KMS-11 (cell line): ENCODE measurements at regions not wholly inside any gene's neighbourhood (a gene's known extent, or its start where the extent isn't known, plus 50 kb on each side); places are given as distances from the start of the nearest gene placed in this dataset.

Experiments
- H2AFZ ChIP-seq: fragments of 200-600 bp; sonication (generic); 2 replicates; pipeline ENCODE4 v1.6.1; 2016; ENCODE audit warnings: antibody characterized with exemption, mixed run types, low read depth
- H3K27ac ChIP-seq: fragments of 200-600 bp; sonication (generic); 2 replicates; pipeline ENCODE4 v1.6.1; 2016; ENCODE audit warnings: mild to moderate bottlenecking, mixed run types
- H3K27me3 ChIP-seq: fragments of 200-600 bp; sonication (generic); 2 replicates; pipeline ENCODE4 v1.6.1; 2017; ENCODE audit warnings: mild to moderate bottlenecking, low read depth, mixed run types, moderate library complexity; ENCODE audit not compliant: insufficient read depth
- H3K36me3 ChIP-seq: fragments of 200-600 bp; sonication (generic); 2 replicates; pipeline ENCODE4 v1.6.1; 2017; ENCODE audit warnings: mild to moderate bottlenecking, mixed run types; ENCODE audit not compliant: insufficient read depth
- H3K4me1 ChIP-seq: fragments of 200-600 bp; sonication (generic); 2 replicates; pipeline ENCODE4 v1.6.1; 2016; ENCODE audit warnings: mild to moderate bottlenecking, low read depth, mixed run types; ENCODE audit not compliant: poor library complexity, severe bottlenecking
- H3K4me2 ChIP-seq: fragments of 200-600 bp; sonication (generic); 2 replicates; pipeline ENCODE4 v1.7.0; 2016; ENCODE audit warnings: mild to moderate bottlenecking, mixed run types
- H3K4me3 ChIP-seq: fragments of 200-600 bp; sonication (generic); IDR thresholded peaks from 2 replicates; pipeline ENCODE4 v1.6.1; 2017; ENCODE audit warnings: low read depth, low read length, mixed read lengths; ENCODE audit not compliant: insufficient read depth
- H3K79me2 ChIP-seq: fragments of 200-600 bp; sonication (generic); 2 replicates; pipeline ENCODE4 v1.6.1; 2016; ENCODE audit warnings: low read depth, mixed run types; ENCODE audit not compliant: insufficient read depth
- H3K9ac ChIP-seq: fragments of 200-600 bp; sonication (generic); 2 replicates; pipeline ENCODE4 v1.6.1; 2016; ENCODE audit warnings: mild to moderate bottlenecking, mixed run types
- H4K20me1 ChIP-seq: fragments of 200-600 bp; sonication (generic); 2 replicates; pipeline ENCODE4 v1.6.1; 2016; ENCODE audit warnings: mild to moderate bottlenecking, mixed run types; ENCODE audit not compliant: insufficient read depth
- CTCF ChIP-seq: fragments of 200-600 bp; sonication (generic); conservative IDR thresholded peaks from 2 replicates; pipeline ENCODE4 v1.6.1; 2017; ENCODE audit warnings: low read depth, mild to moderate bottlenecking, antibody characterized with exemption, low read length, moderate library complexity, mixed read lengths

- H3K4me2 ChIP-seq = peak overlapping the region; percentile 37; the same call in 1 of the 2 replicates
- TF ChIP-seq CTCF = no peak
Observed at GRCh38 chr10:2761311-2761710, 306.0 kb upstream of the PFKP start.

DNA sequence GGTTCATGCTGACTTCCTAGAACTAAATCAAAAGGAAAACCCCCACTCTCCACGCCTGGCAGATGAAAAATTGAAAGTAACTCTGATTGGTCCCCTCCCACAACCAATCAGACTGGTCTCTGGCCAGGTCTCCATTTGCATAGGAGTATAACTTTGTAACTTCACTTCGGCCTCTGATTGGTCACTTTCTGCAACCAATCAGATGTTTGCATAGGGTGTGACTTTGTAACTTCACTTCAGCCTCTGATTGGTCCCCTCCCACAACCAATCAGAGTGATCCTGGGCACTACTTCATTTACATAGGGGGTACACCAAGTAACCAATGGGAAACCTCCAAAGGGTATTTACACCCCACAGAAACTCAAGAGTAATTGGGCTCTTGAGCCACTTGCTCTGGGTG, 306.6 kb upstream of the PFKP start:
- Histone ChIP-seq H3K27me3 (no peaks in the 10 kb centered on the region), H3K79me2 (no peaks in the 10 kb centered on the region), H3K27ac (no peak overlapping the region), H3K4me2 (no peak overlapping the region), H3K4me1 (peaks cover 23% of the 10 kb centered on the region), H3K4me3 (no peak overlapping the region), H2AFZ (no peak overlapping the region), H3K36me3 (no peaks in the 10 kb centered on the region), H3K9ac (no peak overlapping the region), H4K20me1 (no peaks in the 10 kb centered on the region)
- TF ChIP-seq CTCF = no peak

More at GRCh38 chr10:2761311-2761710, 306.0 kb upstream of the PFKP start:
- Histone ChIP-seq H3K4me1 (peaks cover 23% of the 10 kb centered on the region), H2AFZ (no peak overlapping the region), H3K9ac (no peak overlapping the region), H3K4me3 (no peak overlapping the region), H3K27ac (no peak overlapping the region), H3K79me2 (no peaks in the 10 kb centered on the region), H3K27me3 (no peaks in the 10 kb centered on the region), H3K36me3 (no peaks in the 10 kb centered on the region), H4K20me1 (no peaks in the 10 kb centered on the region)

DNA sequence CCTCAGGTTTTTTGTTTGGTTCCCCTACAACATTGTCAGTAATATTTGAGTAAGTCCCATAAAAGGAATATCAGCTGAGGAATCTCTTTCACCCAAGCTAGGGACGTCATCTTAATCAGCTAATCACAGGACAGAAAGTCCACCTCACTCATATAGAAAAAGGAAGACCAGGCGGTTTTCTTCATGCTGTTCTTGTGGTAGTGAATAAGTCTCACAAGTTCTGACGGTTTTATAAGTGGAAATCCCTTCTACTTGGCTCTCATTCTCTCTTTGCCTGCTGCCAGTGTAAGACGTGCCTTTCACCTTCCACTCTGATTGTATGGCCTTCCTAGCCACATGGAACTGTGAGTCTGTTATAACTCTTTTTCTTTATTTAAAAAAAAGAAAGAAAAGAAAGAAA, 308.1 kb upstream of the PFKP start:
- Histone ChIP-seq H2AFZ (no peak overlapping the region), H3K79me2 (no peaks in the 10 kb centered on the region), H4K20me1 (no peaks in the 10 kb centered on the region), H3K9ac (no peak overlapping the region), H3K36me3 (no peaks in the 10 kb centered on the region), H3K27me3 (no peaks in the 10 kb centered on the region), H3K27ac (no peak overlapping the region), H3K4me2 (no peak overlapping the region), H3K4me1 (peaks cover 23% of the 10 kb centered on the region), H3K4me3 (no peak overlapping the region)
- TF ChIP-seq CTCF = no peak

DNA sequence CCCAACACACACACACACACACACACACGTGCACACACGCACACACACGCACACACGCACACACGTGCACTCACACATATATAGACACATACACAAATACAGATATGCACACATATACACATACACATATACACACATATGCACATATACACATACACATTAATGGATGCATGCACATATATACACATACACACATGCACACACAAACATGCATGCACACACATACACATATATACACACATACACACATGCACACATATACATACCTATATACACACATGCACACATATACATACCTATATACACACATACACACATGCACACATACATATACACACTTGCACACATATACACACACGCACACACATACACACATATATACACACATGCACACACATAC, 312.4 kb upstream of the PFKP start:
- no peaks in the 10 kb centered on the region for H3K4me1 ChIP-seq
- no peak overlapping the region for H3K4me2 ChIP-seq
- H3K27ac ChIP-seq = no peak overlapping the region
- no peaks in the 10 kb centered on the region for H3K79me2 ChIP-seq
- H4K20me1 ChIP-seq = no peaks in the 10 kb centered on the region
- H3K36me3 ChIP-seq = no peaks in the 10 kb centered on the region
- no peak for TF ChIP-seq CTCF
- H2AFZ ChIP-seq = no peak overlapping the region
- no peak overlapping the region for H3K9ac ChIP-seq
- no peaks in the 10 kb centered on the region for H3K27me3 ChIP-seq
- no peak overlapping the region for H3K4me3 ChIP-seq
